Stimulated activated CD8-positive, alpha-beta memory T cell treated with anti-CD3 and anti-CD28 coated beads, Interleukin-7, amount 100 ng/mL, for 48 hours (primary cell): ENCODE measurements at regions not wholly inside any gene's neighbourhood (a gene's known extent, or its start where the extent isn't known, plus 50 kb on each side); places are given as distances from the start of the nearest gene placed in this dataset.

ENCODE experiments used
- DNase-seq, 2 donors: peaks; one replicate each; pipeline ENCODE4 v3.0.0-alpha.2; 2020; ENCODE audit warnings: low read depth in 1 of 2; ENCODE audit errors: extremely low read depth in 1 of 2

- DNase-seq = no peak
These were observed 68.5 kb upstream of the PRR20G start for GRCh38 chr3:127356381-127356780.

DNA sequence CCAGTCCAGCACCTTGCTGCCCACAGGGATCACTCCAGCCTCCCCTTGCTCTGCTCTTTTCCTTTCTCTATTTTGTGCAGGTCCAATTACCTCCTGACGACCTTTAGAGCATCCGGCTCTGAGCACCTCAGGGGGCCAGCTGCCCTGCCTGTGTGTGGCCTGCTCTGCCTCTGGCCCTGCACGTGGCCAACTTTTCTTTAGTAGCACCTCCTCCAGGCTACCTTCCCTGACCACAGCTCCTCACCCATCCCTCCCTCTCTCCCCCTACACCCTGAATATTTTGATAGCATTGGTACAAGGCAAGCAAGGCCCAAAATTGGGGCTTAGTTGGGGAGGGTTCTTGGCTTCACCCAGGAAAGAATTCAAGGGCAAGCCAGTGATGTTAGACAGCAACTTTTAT, 66.9 kb upstream of the PRR20G start:
- DNase-seq = no peak

DNA sequence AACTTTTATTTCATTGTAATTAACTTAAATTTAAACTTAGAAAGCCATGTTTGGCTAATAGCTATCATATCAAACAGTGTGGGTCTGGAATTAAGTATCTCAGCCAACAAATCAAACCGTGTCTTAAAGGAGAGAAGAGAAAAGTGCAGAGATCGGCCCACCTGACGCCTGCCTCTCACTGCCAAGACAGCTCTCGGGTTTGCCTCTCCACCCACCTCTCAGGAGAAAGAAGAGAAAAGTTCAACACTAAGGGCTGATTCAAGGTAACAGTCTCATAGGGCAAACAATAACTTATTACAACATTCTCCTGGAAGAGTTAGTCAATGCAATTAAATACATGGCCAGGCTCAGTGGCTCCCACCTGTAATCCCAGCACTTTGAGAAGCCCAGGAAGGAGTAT, 64.8 kb upstream of the PRR20G start:
- DNase-seq = no peak

- DNase-seq = no peak
These were observed 64.0 kb upstream of the PRR20G start for GRCh38 chr3:127351775-127352350.

GRCh38 chr3:127351321-127351720, 63.5 kb upstream of the PRR20G start:
- no peak for DNase-seq

- DNase-seq = no peak
These were observed 62.6 kb upstream of the PRR20G start for GRCh38 chr3:127350172-127351050.

DNA sequence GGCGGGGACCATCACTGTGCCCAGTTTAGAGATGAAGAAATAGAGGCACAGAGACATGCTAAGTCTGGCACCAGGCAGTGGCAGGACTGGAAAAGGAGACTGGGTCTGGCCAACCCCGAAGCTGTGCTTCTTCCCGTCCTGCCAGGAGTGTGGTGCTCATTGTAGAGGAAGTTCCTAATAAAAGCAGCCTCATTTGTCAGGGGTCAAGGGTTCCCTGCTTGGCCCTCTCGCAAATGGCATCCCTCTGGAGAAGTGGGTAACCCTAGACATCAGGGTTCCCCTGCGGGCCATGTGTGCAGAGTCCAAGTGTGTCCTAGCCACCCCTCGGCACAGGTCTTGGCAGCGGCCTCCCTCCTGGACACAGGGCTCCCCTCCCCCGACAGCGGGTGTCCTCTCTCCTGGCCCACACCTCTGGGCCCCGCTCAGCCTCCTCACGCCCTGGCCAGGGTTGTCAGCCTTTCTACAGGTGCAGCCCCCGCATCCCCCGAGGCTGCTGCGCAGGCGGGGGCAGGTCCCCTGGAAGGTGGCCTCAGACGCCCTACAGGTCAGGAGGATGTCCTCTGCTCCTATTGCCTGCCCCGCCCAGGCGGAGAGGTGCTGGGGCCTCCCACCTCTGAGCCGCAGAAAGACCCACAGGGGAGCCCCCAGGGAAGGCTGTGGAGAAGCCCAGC, 61.8 kb upstream of the PRR20G start:
- DNase-seq = no peak

DNA sequence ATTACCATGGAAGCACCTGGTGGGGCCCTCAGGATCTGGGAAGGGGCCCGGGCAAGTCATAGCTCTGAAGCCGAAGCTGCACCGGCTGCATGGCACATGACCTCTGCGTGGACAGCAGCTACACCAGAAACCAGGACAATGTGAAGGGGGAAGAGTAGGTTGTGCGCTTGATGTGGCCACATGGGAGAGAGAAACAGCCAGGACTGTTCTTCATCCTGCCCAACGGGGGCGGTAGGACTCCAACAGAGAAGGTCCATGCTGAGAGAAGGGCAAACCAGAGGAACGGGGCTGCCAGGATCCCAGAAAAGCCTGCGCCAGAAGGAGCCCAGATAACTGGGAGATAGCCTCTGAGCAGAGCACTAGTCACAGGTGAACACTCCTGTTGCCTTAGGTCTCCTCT, 54.9 kb upstream of the PRR20G start:
- no peak for DNase-seq

DNA sequence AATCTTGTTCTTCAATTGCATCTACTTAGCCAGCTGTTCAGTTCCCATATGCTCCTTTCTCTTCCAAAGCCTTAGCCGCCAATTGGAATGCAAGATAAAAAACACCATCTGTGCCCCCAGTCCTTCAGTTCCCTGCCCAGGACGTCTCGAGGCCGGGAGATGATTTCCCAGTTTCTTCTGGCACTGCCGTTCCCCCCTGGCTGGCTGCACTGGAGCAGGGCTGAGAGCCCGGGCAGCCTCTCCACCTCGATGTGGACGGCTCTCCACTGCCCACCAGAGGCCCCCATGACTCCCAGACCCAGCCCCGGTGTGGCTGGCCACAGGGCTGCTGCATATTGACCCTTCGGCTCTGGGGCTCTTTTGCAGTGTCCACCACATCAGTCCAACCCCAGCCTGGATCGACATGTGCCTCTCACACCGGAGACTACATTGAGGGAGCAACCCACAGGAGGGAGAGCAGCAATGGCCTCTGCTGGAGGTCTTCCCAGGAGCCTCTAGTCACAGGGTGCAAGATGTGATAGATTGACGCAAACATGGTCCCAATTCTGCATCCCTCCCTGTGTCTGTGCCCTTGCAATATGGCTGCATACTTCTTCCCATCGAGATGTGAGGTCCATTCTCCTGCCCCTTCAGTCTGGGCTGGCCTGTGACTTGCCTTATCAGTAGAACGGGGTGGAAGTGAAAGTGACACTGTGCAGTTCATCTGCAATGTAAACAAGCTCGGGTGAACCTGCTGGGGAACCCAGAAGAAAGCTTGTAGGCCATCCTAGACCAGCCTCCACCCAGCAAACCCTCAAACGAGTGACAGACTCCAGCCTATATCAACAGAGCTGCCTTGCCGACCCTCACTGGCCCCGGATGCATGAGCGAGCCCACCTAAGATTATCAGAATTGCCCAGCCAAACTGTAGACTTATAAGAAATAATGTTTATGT, 52.3 kb upstream of the PRR20G start:
- no peak for DNase-seq

DNA sequence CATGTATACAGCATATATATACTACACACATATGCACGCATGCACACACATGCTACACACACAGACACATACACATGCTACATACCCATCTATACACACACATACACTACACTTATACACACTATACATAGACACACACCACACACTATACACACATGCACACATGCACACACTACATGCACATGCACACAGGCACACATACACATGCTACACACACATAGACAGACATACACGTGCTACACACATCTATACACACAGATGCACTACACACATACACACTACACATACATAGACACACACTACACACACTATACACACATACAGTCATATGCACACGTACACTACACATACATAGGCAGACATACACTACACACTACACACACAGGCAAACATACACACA, 51.2 kb upstream of the PRR20G start:
- DNase-seq = no peak

DNA sequence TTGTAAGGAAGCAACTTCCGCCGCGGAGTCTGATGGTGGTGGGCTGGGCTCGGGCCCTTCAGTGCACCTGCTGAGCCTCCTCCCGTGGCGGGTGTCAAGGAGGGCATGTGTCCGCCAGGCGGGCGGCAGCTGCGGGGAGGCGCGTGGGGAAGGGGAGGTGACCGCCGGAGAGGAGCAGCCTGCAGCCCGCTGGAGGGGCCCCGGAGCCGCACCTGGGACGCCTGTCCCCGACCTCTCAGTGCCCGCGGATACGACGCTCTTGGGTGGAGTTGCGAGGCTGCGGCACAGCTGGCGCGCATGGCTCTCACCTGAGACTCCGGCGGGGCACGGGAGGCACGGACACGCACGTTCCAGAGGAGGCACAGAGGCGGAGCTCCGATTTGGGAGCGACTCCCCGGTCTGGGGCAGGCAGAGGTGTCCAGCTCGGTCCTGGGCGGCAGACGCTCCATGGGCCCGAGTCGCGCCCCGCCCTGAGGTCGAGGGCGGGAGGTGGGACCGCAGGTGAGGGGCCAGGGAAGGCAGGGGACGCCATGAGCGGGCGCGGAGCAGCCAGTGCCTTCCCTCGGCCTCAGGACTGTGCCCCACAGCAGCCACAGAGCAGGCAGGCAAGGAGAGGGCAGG, 50.2 kb upstream of the PRR20G start:
- no peak for DNase-seq
